SK-N-MC (cell line): ENCODE measurements at regions not wholly inside any gene's neighbourhood (a gene's known extent, or its start where the extent isn't known, plus 50 kb on each side); places are given as distances from the start of the nearest gene placed in this dataset.

Experiments
- EZH2 ChIP-seq: fragments of 200-600 bp; sonication (generic); IDR thresholded peaks from one replicate; pipeline ENCODE4 v1.6.1; 2017; ENCODE audit warnings: antibody characterized with exemption
- POLR2AphosphoS5 ChIP-seq: IDR thresholded peaks from 2 replicates; pipeline ENCODE4 v1.6.1; 2012; ENCODE audit warnings: mild to moderate bottlenecking, low read depth, low read length, borderline replicate concordance

DNA sequence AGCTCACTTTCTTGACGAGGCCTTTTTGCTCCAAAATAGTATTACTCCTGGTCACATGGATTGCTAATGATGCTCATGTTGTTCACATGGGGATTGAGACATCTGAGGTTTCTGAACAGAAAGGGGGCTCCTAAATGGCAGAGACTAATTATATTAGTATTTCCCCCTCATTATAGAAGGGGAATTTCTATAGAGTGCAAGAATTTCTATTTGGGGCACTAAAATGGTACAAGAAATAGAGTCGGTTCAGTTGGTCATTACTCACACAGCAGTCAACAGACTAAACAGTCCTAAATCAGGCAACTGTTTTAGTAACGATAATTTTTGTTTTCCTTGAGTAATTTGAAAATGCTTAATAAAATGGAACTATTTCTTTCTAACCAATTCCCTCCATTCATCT, 108.9 kb downstream of the DACT1 start:
- no peak for TF ChIP-seq EZH2
- no peak for TF ChIP-seq POLR2AphosphoS5
